ENCODE measurements at regions not wholly inside any gene's neighbourhood (a gene's known extent, or its start where the extent isn't known, plus 50 kb on each side); places are given as distances from the start of the nearest gene placed in this dataset.

DNA sequence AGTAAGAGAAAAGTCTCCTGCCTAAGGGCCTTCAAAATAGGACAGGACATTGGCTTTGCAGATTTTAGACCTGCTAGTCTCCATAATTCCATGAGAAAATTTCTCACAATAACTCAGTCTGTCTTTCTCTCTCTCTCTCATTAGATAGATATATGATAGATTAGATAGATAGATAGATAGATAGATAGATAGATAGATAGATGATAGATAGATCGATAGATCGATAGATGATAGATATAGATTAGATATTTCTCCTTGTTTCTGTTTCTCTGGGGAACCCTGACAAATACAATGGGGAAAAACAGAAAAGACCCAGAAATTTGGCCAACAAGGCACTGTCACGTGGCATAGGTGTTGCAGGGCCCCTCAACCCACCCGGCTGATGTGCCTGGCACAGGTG lies 84.4 kb upstream of the ALDH1B1 start:
- TF ChIP-seq, protein P1, sequence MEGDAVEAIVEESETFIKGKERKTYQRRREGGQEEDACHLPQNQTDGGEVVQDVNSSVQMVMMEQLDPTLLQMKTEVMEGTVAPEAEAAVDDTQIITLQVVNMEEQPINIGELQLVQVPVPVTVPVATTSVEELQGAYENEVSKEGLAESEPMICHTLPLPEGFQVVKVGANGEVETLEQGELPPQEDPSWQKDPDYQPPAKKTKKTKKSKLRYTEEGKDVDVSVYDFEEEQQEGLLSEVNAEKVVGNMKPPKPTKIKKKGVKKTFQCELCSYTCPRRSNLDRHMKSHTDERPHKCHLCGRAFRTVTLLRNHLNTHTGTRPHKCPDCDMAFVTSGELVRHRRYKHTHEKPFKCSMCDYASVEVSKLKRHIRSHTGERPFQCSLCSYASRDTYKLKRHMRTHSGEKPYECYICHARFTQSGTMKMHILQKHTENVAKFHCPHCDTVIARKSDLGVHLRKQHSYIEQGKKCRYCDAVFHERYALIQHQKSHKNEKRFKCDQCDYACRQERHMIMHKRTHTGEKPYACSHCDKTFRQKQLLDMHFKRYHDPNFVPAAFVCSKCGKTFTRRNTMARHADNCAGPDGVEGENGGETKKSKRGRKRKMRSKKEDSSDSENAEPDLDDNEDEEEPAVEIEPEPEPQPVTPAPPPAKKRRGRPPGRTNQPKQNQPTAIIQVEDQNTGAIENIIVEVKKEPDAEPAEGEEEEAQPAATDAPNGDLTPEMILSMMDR (IDR thresholded peaks at IDR 0.05; ENCODE audit: low read length), result no peak
- TF ChIP-seq EZH2 (IDR thresholded peaks at IDR 0.05; ENCODE audit: borderline replicate concordance, low read length), result no peak

Data from OCI-LY1 (cell line).